ENCODE measurements at regions not wholly inside any gene's neighbourhood (a gene's known extent, or its start where the extent isn't known, plus 50 kb on each side); places are given as distances from the start of the nearest gene placed in this dataset.

DNA sequence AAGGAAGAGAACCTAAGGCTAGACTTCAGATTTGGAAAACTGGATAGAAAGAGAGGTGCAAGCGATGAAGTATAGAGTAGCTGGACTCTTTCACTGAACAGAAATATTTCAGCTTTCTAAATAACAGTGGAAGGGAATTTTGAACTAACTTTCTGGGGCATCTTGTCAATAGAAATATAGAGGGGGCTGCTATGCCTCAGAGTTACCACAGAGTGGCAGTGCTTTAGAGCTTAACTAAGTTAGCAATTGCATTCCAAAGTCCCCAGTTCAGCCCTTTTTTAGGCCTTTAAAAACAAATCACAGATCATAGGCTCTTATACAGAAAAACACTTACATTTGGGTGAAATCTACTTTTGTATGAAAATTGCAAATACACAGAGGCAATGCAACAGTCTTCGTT, 154.2 kb upstream of the CDH8 start:
- Histone ChIP-seq H3K36me3 (no peaks in the 10 kb centered on the region), H3K27me3 (no peaks in the 10 kb centered on the region), H3K9me3 (no peaks in the 10 kb centered on the region), H3K4me3 (no peak overlapping the region), H3K27ac (no peak overlapping the region), H3K4me1 (no peaks in the 10 kb centered on the region)
- 25 to 44% (median 33%) methylated on average over 2 of the region's 2 CpGs for WGBS, 5 donors
- intact Hi-C loops (cut with DNase I; ENCODE audit: low total_unique reads): no loop called here
- peak in 1 of 2 donors; percentile 23 for DNase-seq
- no peak for TF ChIP-seq POLR2A (IDR thresholded peaks at IDR 0.05)
- no peak for TF ChIP-seq POLR2AphosphoS5 (IDR thresholded peaks at IDR 0.05)
- TF ChIP-seq EP300 (IDR thresholded peaks at IDR 0.05): no peak
- TF ChIP-seq, protein P1, sequence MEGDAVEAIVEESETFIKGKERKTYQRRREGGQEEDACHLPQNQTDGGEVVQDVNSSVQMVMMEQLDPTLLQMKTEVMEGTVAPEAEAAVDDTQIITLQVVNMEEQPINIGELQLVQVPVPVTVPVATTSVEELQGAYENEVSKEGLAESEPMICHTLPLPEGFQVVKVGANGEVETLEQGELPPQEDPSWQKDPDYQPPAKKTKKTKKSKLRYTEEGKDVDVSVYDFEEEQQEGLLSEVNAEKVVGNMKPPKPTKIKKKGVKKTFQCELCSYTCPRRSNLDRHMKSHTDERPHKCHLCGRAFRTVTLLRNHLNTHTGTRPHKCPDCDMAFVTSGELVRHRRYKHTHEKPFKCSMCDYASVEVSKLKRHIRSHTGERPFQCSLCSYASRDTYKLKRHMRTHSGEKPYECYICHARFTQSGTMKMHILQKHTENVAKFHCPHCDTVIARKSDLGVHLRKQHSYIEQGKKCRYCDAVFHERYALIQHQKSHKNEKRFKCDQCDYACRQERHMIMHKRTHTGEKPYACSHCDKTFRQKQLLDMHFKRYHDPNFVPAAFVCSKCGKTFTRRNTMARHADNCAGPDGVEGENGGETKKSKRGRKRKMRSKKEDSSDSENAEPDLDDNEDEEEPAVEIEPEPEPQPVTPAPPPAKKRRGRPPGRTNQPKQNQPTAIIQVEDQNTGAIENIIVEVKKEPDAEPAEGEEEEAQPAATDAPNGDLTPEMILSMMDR (IDR thresholded peaks at IDR 0.05): peak in 1 of 7 experiments; percentile 15

DNA sequence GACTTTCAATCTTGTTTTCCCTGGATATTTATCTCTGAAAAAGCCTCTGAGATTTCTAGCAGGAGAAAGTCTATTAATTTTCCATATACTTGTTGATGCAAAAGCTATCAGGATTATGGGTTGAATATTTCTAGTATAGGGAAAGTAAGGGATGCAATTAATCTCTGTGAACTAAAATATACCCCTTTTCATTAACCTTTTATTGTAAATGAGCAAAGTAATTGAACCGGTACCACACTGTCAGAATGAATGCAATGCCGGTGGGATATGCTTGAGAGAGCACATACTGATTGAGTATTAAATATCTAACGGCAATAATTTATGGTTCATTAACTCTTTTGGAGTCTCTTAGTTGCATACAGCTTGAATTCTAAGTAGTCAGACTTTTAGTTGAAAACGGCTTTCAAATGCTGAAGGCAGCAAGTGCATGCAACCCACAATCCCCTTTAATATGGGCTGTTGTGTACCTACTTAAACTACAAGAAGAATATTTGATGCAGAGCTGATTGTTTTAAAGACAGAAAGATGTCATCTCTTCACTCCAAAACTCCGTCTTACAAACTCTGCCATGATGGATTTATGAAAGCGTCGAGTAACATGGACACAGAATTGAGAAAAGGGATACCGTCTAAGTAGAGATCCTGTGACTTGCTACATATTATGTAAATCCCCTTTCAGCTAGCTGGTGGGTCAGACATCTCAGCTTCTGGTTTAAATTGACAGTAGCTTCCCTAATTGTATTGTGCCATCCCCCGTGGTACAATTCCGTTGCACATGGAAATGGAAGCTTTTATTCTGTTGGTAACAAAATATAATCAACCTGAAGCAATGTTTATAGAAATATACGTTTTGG, 141.3 kb upstream of the CDH8 start:
- DNase-seq: no peak
- TF ChIP-seq, protein P1 (IDR thresholded peaks at IDR 0.05): no peak
- TF ChIP-seq EP300 (IDR thresholded peaks at IDR 0.05) (no peak), POLR2A (IDR thresholded peaks at IDR 0.05) (no peak), POLR2AphosphoS5 (IDR thresholded peaks at IDR 0.05) (no peak)
- intact Hi-C loops (cut with DNase I; ENCODE audit: low total_unique reads): no loop called here
- no peaks in the 10 kb centered on the region for H3K27me3 ChIP-seq
- H3K27ac ChIP-seq: no peak overlapping the region
- 75 to 79% (median 77%) methylated on average over 11 of the region's 11 CpGs for WGBS, 5 donors
- no peaks in the 10 kb centered on the region for H3K36me3 ChIP-seq
- no peaks in the 10 kb centered on the region for H3K4me1 ChIP-seq
- no peaks in the 10 kb centered on the region for H3K9me3 ChIP-seq
- H3K4me3 ChIP-seq: no peak overlapping the region

DNA sequence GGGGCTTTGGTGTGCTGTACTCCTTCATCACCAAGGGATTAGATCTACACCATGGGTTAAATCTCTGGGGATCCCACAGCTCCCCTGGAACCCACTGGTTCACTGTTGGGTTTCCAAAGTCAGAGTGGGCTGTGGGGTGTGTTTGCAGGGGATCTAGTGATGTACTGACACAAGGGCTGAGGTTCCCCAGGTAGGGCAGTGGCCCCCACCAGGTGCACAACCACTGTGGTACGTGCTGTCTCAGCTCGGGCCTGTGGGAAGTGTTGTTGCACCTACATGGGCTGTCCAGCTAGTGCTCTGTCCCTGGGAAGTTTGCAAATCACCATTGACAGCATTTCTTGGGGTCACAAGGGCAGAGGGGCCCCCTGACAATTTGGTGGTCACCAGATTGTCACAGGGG, 134.4 kb upstream of the CDH8 start:
- TF ChIP-seq EP300 (IDR thresholded peaks at IDR 0.05) (no peak), POLR2A (IDR thresholded peaks at IDR 0.05) (no peak), POLR2AphosphoS5 (IDR thresholded peaks at IDR 0.05) (no peak)
- TF ChIP-seq, protein P1 (IDR thresholded peaks at IDR 0.05): no peak
- Histone ChIP-seq H3K9me3 (peaks cover 0 to 12% (median 5%) of the 10 kb centered on the region in 4 donors), H3K36me3 (no peaks in the 10 kb centered on the region), H3K4me1 (no peaks in the 10 kb centered on the region), H3K4me3 (no peak overlapping the region), H3K27me3 (no peaks in the 10 kb centered on the region), H3K27ac (no peak overlapping the region)
- no peak for DNase-seq
- intact Hi-C loops (cut with DNase I; ENCODE audit: low total_unique reads): no loop called here
- 62 to 86% (median 76%) methylated on average over 2 of the region's 2 CpGs; no CpG with 5 or more reads in 1 of the 5 donors for WGBS, 5 donors

DNA sequence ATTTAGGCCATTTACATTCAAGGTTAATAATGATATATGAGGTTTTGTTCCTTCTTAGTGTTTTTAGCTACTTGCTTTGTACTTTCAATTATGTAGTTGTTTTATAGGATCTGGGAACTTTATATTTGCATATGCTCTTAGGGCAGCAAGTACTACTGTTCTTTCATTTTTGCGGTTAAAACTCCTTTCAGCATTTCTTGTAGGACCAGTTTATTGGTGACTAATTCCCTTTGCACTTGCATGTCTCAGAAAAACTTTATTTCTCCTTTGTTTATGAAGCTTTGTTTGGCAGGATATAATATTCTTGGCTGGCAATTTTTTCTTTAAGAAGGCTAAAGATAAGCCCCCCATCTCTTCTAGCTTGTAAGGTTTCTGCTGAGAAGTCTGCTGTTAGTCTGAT, 131.3 kb upstream of the CDH8 start:
- Histone ChIP-seq H3K27me3 (no peaks in the 10 kb centered on the region), H3K27ac (no peak overlapping the region), H3K4me3 (no peak overlapping the region), H3K36me3 (no peaks in the 10 kb centered on the region), H3K9me3 (peaks cover 0 to 16% (median 5%) of the 10 kb centered on the region in 4 donors), H3K4me1 (no peaks in the 10 kb centered on the region)
- no peak for TF ChIP-seq POLR2A (IDR thresholded peaks at IDR 0.05)
- TF ChIP-seq, protein P1 (IDR thresholded peaks at IDR 0.05): no peak
- no peak for TF ChIP-seq EP300 (IDR thresholded peaks at IDR 0.05)
- no peak for TF ChIP-seq POLR2AphosphoS5 (IDR thresholded peaks at IDR 0.05)
- intact Hi-C loops (cut with DNase I; ENCODE audit: low total_unique reads): no loop called here
- DNase-seq: no peak
- 84 to 98% (median 95%) methylated on average over 1 of the region's 1 CpG for WGBS, 5 donors

Measured in stomach (tissue), 8 donors.